Keratinocyte (primary cell): ENCODE measurements at regions not wholly inside any gene's neighbourhood (a gene's known extent, or its start where the extent isn't known, plus 50 kb on each side); places are given as distances from the start of the nearest gene placed in this dataset.

ENCODE experiments used
- EZH2 ChIP-seq: IDR thresholded peaks from one replicate; pipeline ENCODE4 v1.6.1; 2012; ENCODE audit warnings: inconsistent platforms, mild to moderate bottlenecking, low read length, moderate library complexity
- TF ChIP-seq, protein P1 (sequence below), 3 experiments: IDR thresholded peaks in 1 of 3; conservative IDR thresholded peaks in 1 of 3; optimal IDR thresholded peaks in 1 of 3; 2 replicates in 2 of 3; 3 replicates in 1 of 3; pipeline versions ENCODE3 to v1.5.1; 2011; ENCODE audit warnings: low read length in 3 of 3, mild to moderate bottlenecking in 3 of 3, moderate library complexity in 2 of 3, control low read depth in 1 of 3, inconsistent platforms in 1 of 3; ENCODE audit not compliant: insufficient read depth in 2 of 3; ENCODE audit errors: extremely low read depth in 1 of 3

DNA sequence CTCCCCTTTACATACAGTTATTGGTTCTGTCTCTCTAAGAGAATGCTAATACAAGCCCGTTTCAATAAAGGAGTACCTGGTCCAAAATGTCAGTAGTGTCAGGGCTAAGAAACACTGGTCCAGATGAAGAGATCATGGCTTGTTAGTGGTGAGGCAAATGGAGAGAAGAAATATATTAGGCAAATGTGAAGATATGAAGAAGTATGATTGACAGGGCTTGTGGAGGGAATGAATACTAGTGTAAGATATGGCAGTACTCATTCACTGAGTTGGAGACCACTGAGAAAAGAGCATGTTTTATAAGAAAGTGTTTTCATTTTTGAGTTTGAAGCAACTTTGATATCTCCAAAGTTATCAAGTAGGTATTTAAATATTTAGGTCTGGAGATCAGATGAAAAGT is 290.5 kb upstream of the MEF2C start:
- TF ChIP-seq, protein P1, sequence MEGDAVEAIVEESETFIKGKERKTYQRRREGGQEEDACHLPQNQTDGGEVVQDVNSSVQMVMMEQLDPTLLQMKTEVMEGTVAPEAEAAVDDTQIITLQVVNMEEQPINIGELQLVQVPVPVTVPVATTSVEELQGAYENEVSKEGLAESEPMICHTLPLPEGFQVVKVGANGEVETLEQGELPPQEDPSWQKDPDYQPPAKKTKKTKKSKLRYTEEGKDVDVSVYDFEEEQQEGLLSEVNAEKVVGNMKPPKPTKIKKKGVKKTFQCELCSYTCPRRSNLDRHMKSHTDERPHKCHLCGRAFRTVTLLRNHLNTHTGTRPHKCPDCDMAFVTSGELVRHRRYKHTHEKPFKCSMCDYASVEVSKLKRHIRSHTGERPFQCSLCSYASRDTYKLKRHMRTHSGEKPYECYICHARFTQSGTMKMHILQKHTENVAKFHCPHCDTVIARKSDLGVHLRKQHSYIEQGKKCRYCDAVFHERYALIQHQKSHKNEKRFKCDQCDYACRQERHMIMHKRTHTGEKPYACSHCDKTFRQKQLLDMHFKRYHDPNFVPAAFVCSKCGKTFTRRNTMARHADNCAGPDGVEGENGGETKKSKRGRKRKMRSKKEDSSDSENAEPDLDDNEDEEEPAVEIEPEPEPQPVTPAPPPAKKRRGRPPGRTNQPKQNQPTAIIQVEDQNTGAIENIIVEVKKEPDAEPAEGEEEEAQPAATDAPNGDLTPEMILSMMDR (optimal IDR thresholded peaks at IDR 0.05 in 1 of 3, IDR thresholded peaks at IDR 0.05 in 1 of 3, conservative IDR thresholded peaks at IDR 0.05 in 1 of 3; ENCODE audit: extremely low read depth in 1 of 3, insufficient read depth in 2 of 3, low read length in 3 of 3): no peak
- TF ChIP-seq EZH2: no peak
